SK-N-SH (cell line): ENCODE measurements at regions not wholly inside any gene's neighbourhood (a gene's known extent, or its start where the extent isn't known, plus 50 kb on each side); places are given as distances from the start of the nearest gene placed in this dataset.

Source experiments
- CTCF ChIA-PET: fragments of 300-600, 350-600 bp; formaldehyde crosslinking; extraction: SDS; loops from one replicate; lab custom pipeline; 2021; lab: Yijun Ruan, JAX
- POLR2A ChIA-PET: fragments of 350-600 bp; sonication (Branson Sonifier 250); formaldehyde crosslinking; extraction: SDS; loops from one replicate; lab custom pipeline; 2020; ENCODE audit warnings: antibody characterized with exemption, inconsistent platforms; lab: Yijun Ruan, JAX
- DNase-seq: peaks from one replicate; pipeline ENCODE4 v3.0.0; 2012
- H2AFZ ChIP-seq: fragments of 200-600 bp; sonication (generic); 2 replicates; pipeline ENCODE4 v1.8.1; 2016; ENCODE audit warnings: antibody characterized with exemption, mild to moderate bottlenecking, low read depth
- H3F3A ChIP-seq: fragments of 200-600 bp; sonication (generic); replicated peaks from 2 replicates; pipeline ENCODE3; 2016; ENCODE audit warnings: antibody characterized with exemption, mild to moderate bottlenecking; ENCODE audit not compliant: insufficient read depth
- H3K27ac ChIP-seq, 2 experiments: fragments of 200-500 bp in 1 of 2; fragments of 200-600 bp in 1 of 2; sonication (Bioruptor generic) in 1 of 2; sonication (generic), shearing (Covaris generic) in 1 of 2; 2 replicates each; pipeline versions ENCODE4 v1.5.1 to v1.6.1; 2014 to 2016; ENCODE audit warnings: low read depth in 2 of 2, inconsistent platforms in 1 of 2, low read length in 1 of 2, mild to moderate bottlenecking in 1 of 2, mixed read lengths in 1 of 2
- H3K27me3 ChIP-seq: fragments of 200-600 bp; sonication (generic), shearing (Covaris generic); 2 replicates; pipeline ENCODE4 v1.6.1; 2016; ENCODE audit warnings: mixed run types; ENCODE audit not compliant: insufficient read depth
- H3K36me3 ChIP-seq, 2 experiments: fragments of 200-500 bp in 1 of 2; fragments of 200-600 bp in 1 of 2; sonication (Bioruptor generic) in 1 of 2; sonication (generic) in 1 of 2; replicated peaks in 1 of 2; 2 replicates each; pipeline versions ENCODE3 to v1.5.1; 2014 to 2016; ENCODE audit warnings: low read length in 1 of 2, mild to moderate bottlenecking in 1 of 2; ENCODE audit not compliant: insufficient read depth in 2 of 2, control insufficient read depth in 1 of 2
- H3K4me1 ChIP-seq, 2 experiments: fragments of 200-500 bp in 1 of 2; fragments of 200-600 bp in 1 of 2; sonication (Bioruptor generic) in 1 of 2; sonication (generic), shearing (Covaris generic) in 1 of 2; 2 replicates each; pipeline versions ENCODE4 v1.5.1 to v1.6.1; 2014 to 2016; ENCODE audit warnings: low read depth in 1 of 2, low read length in 1 of 2, mixed run types in 1 of 2; ENCODE audit not compliant: insufficient read depth in 2 of 2, control insufficient read depth in 1 of 2
- H3K4me2 ChIP-seq: fragments of 200-600 bp; sonication (generic), shearing (Covaris generic); 2 replicates; pipeline ENCODE4 v1.6.1; 2017; ENCODE audit warnings: mixed run types
- H3K4me3 ChIP-seq, 2 experiments: fragments of 200-500 bp in 1 of 2; fragments of 200-600 bp in 1 of 2; sonication (Bioruptor generic) in 1 of 2; sonication (generic), shearing (Covaris generic) in 1 of 2; 2 replicates each; pipeline versions ENCODE4 v1.5.1 to v1.8.1; 2014 to 2016; ENCODE audit warnings: low read depth in 2 of 2, inconsistent platforms in 1 of 2, low read length in 1 of 2, mild to moderate bottlenecking in 1 of 2, mixed read lengths in 1 of 2, moderate library complexity in 1 of 2
- H3K79me2 ChIP-seq: fragments of 200-600 bp; sonication (generic); 2 replicates; pipeline ENCODE4 v1.8.1; 2017; ENCODE audit warnings: mild to moderate bottlenecking; ENCODE audit not compliant: insufficient read depth
- H3K9ac ChIP-seq: fragments of 200-600 bp; sonication (generic); 2 replicates; pipeline ENCODE4 v1.6.1; 2017; ENCODE audit warnings: mixed run types
- H3K9me2 ChIP-seq: fragments of 200-600 bp; sonication (generic); 2 replicates; pipeline ENCODE4 v1.6.1; 2017; ENCODE audit warnings: mixed run types
- H3K9me3 ChIP-seq: fragments of 200-600 bp; sonication (generic); 2 replicates; pipeline ENCODE4 v1.6.1; 2017; ENCODE audit warnings: mixed run types, mild to moderate bottlenecking, moderate library complexity
- H4K20me1 ChIP-seq: fragments of 200-600 bp; sonication (generic); 2 replicates; pipeline ENCODE4 v1.6.1; 2017; ENCODE audit warnings: mild to moderate bottlenecking, mixed run types; ENCODE audit not compliant: insufficient read depth
- ELF1 ChIP-seq: IDR thresholded peaks from 2 replicates; pipeline ENCODE4 v1.4.0; 2012
- EP300 ChIP-seq, 2 experiments: IDR thresholded peaks; 2 replicates each; pipeline versions ENCODE4 v1.4.0 to v1.6.1; 2012; ENCODE audit warnings: borderline replicate concordance in 1 of 2, low read depth in 1 of 2, low read length in 1 of 2
- EZH2phosphoT487 ChIP-seq: fragments of 200-600 bp; sonication (generic); IDR thresholded peaks from 2 replicates; pipeline ENCODE4 v1.6.1; 2017; ENCODE audit warnings: low read depth, mixed run types, mild to moderate bottlenecking, antibody characterized with exemption, moderate library complexity, borderline replicate concordance
- FOXM1 ChIP-seq: IDR thresholded peaks from 2 replicates; pipeline ENCODE4 v1.4.0; 2012; ENCODE audit warnings: low read depth, mild to moderate bottlenecking
- GATA2 ChIP-seq: sonication (generic); formaldehyde crosslinking; IDR thresholded peaks from 2 replicates; pipeline ENCODE4 v1.5.0; 2020; ENCODE audit warnings: mild to moderate bottlenecking, missing genetic modification reagents
- JUND ChIP-seq: IDR thresholded peaks from 2 replicates; pipeline ENCODE4 v1.4.0; 2012
- MAX ChIP-seq: IDR thresholded peaks from 2 replicates; pipeline ENCODE4 v1.4.0; 2012; ENCODE audit warnings: low read depth
- MEF2A ChIP-seq: IDR thresholded peaks from 2 replicates; pipeline ENCODE4 v1.4.0; 2012; ENCODE audit warnings: low read depth, borderline replicate concordance
- MXI1 ChIP-seq: IDR thresholded peaks from 2 replicates; pipeline ENCODE4 v1.6.1; 2012; ENCODE audit warnings: mild to moderate bottlenecking, low read depth, low read length, improper control_type of control experiment
- RCOR1 ChIP-seq: fragments of 150-350 bp; IDR thresholded peaks from 2 replicates; pipeline ENCODE4 v1.6.1; 2017; ENCODE audit warnings: antibody characterized with exemption, low read length
- RFX5 ChIP-seq: IDR thresholded peaks from 2 replicates; pipeline ENCODE4 v1.6.1; 2012; ENCODE audit warnings: mild to moderate bottlenecking, improper control_type of control experiment, low read length
- SIN3A ChIP-seq: IDR thresholded peaks from 2 replicates; pipeline ENCODE4 v1.6.1; 2012; ENCODE audit warnings: low read depth, mild to moderate bottlenecking, low read length, moderate library complexity, borderline replicate concordance
- SMC3 ChIP-seq: IDR thresholded peaks from 2 replicates; pipeline ENCODE4 v1.6.1; 2012; ENCODE audit warnings: low read depth, low read length, improper control_type of control experiment
- TCF12 ChIP-seq: IDR thresholded peaks from 2 replicates; pipeline ENCODE4 v1.4.0; 2012
- TEAD4 ChIP-seq: IDR thresholded peaks from 2 replicates; pipeline ENCODE4 v1.4.0; 2012; ENCODE audit warnings: mild to moderate bottlenecking, borderline replicate concordance; ENCODE audit not compliant: insufficient read depth
- USF1 ChIP-seq: IDR thresholded peaks from 2 replicates; pipeline ENCODE4 v1.4.0; 2012; ENCODE audit warnings: low read depth, borderline replicate concordance
- YY1 ChIP-seq: IDR thresholded peaks from 2 replicates; pipeline ENCODE4 v1.4.0; 2012; ENCODE audit warnings: low read depth, mild to moderate bottlenecking
- ZBTB33 ChIP-seq: IDR thresholded peaks from 2 replicates; pipeline ENCODE4 v1.4.0; 2012; ENCODE audit warnings: low read depth, borderline replicate concordance
- WGBS: methylation state at CpG from one replicate; pipeline ENCODE4 v1.1.6; 2017; ENCODE audit warnings: low lambda C conversion rate; 5-methylcytosine and 5-hydroxymethylcytosine counted together

- no peaks in the 10 kb centered on the region for H3F3A ChIP-seq
- H3K27ac ChIP-seq: no peak overlapping the region
- H3K79me2 ChIP-seq: no peaks in the 10 kb centered on the region
- ChIA-PET CTCF (no interaction called here), POLR2A (no interaction called here)
- no peak overlapping the region for H3K4me3 ChIP-seq
- no peak overlapping the region for H3K9ac ChIP-seq
- H3K9me3 ChIP-seq: 0 out of 2 replicates have a peak, but pooled peaks cover 3% of the 10 kb centered on the region
- H2AFZ ChIP-seq: no peak overlapping the region
- 2% methylated on average over 3 of the region's 3 CpGs for WGBS
- peaks cover 5% of the 10 kb centered on the region; the same call in 1 of the 2 replicates for H3K27me3 ChIP-seq
- TF ChIP-seq MEF2A (no peak), FOXM1 (no peak), MXI1 (no peak), TEAD4 (no peak), USF1 (no peak), RCOR1 (no peak), RFX5 (no peak), TCF12 (no peak)
- no peaks in the 10 kb centered on the region for H3K4me1 ChIP-seq
- H3K36me3 ChIP-seq: no peaks in the 10 kb centered on the region
- no peaks in the 10 kb centered on the region for H4K20me1 ChIP-seq
- no peak overlapping the region for H3K4me2 ChIP-seq
- DNase-seq: no peak
- no peaks in the 10 kb centered on the region for H3K9me2 ChIP-seq
These were observed 210.7 kb downstream of the ANKRD30B start for GRCh38 chr18:14958701-14959100.

- DNase-seq: no peak
- CTCF ChIA-PET: interaction anchor here (0.7 kb wide), 1 partner anchor 20 kb away, joined by 3 read pairs; no protein-coding TSS in a partner anchor
- H3K4me2 ChIP-seq: no peak overlapping the region
- H3K4me3 ChIP-seq: no peak overlapping the region
- no peak overlapping the region for H3K9ac ChIP-seq
- H3K79me2 ChIP-seq: no peaks in the 10 kb centered on the region
- H3K36me3 ChIP-seq: no peaks in the 10 kb centered on the region
- H4K20me1 ChIP-seq: no peaks in the 10 kb centered on the region
- H3K4me1 ChIP-seq: no peaks in the 10 kb centered on the region
- TF ChIP-seq YY1 (no peak), SMC3 (no peak), ZBTB33 (no peak), MAX (no peak), FOXM1 (no peak), GATA2 (CRISPR knock-in tag) (no peak), USF1 (no peak), EP300 (IDR thresholded peaks at IDR 0.05; ENCODE audit: borderline replicate concordance in 1 of 2, low read depth in 1 of 2, low read length in 1 of 2) (no peak), EZH2phosphoT487 (no peak), JUND (no peak), SIN3A (no peak), MXI1 (no peak), ELF1 (no peak)
- POLR2A ChIA-PET: no interaction called here
- no peaks in the 10 kb centered on the region for H3K9me2 ChIP-seq
- 4% methylated on average over 10 of the region's 10 CpGs for WGBS
- H2AFZ ChIP-seq: no peak overlapping the region
- H3F3A ChIP-seq: no peaks in the 10 kb centered on the region
- H3K9me3 ChIP-seq: 0 out of 2 replicates have a peak, but pooled peaks cover under 1% of the 10 kb centered on the region
- H3K27ac ChIP-seq: no peak overlapping the region
- H3K27me3 ChIP-seq: peaks cover 5% of the 10 kb centered on the region; the same call in 1 of the 2 replicates
These were observed 211.6 kb downstream of the ANKRD30B start for GRCh38 chr18:14959550-14959949.
